Loucy (cell line): ENCODE measurements at regions not wholly inside any gene's neighbourhood (a gene's known extent, or its start where the extent isn't known, plus 50 kb on each side); places are given as distances from the start of the nearest gene placed in this dataset.

Experiments
- H2AFZ ChIP-seq: fragments of 200-600 bp; sonication (generic); 2 replicates; pipeline ENCODE4 v1.6.0; 2016; ENCODE audit warnings: antibody characterized with exemption, mild to moderate bottlenecking, low read length, moderate library complexity
- H3F3A ChIP-seq: fragments of 200-600 bp; 2 replicates; pipeline ENCODE4 v1.6.0; 2016; ENCODE audit warnings: antibody characterized with exemption, low read depth, mild to moderate bottlenecking
- H3K27me3 ChIP-seq: fragments of 200-600 bp; sonication (generic); 2 replicates; pipeline ENCODE4 v1.6.1; 2014; ENCODE audit warnings: low read length, mild to moderate bottlenecking; ENCODE audit not compliant: insufficient read depth, poor library complexity, severe bottlenecking
- H3K36me3 ChIP-seq: fragments of 200-600 bp; sonication (generic); 2 replicates; pipeline ENCODE4 v1.6.1; 2016; ENCODE audit warnings: low read length; ENCODE audit not compliant: insufficient read depth
- H3K4me1 ChIP-seq: fragments of 200-600 bp; sonication (generic); 2 replicates; pipeline ENCODE4 v1.5.1; 2014; ENCODE audit warnings: low read length, mild to moderate bottlenecking; ENCODE audit not compliant: insufficient read depth, poor library complexity, severe bottlenecking
- H3K4me2 ChIP-seq: fragments of 200-600 bp; sonication (generic); 2 replicates; pipeline ENCODE4 v1.6.0; 2014; ENCODE audit warnings: antibody characterized with exemption, low read length, low read depth, mild to moderate bottlenecking; ENCODE audit not compliant: poor library complexity, severe bottlenecking
- H3K4me3 ChIP-seq: fragments of 200-600 bp; sonication (generic); 2 replicates; pipeline ENCODE4 v1.5.1; 2014; ENCODE audit warnings: low read length, mild to moderate bottlenecking, mixed read lengths; ENCODE audit not compliant: poor library complexity, severe bottlenecking
- H3K79me2 ChIP-seq: fragments of 200-600 bp; sonication (generic); 2 replicates; pipeline ENCODE4 v1.6.1; 2014; ENCODE audit warnings: low read length; ENCODE audit not compliant: insufficient read depth
- H3K9ac ChIP-seq: fragments of 200-600 bp; sonication (generic); 2 replicates; pipeline ENCODE4 v1.6.0; 2014; ENCODE audit warnings: mild to moderate bottlenecking, low read depth, low read length, moderate library complexity; ENCODE audit not compliant: poor library complexity, severe bottlenecking
- H3K9me2 ChIP-seq: fragments of 200-600 bp; sonication (generic); replicated peaks from 2 replicates; pipeline ENCODE4 v1.6.1; 2016; ENCODE audit warnings: low read depth, low read length, mixed read lengths
- H3K9me3 ChIP-seq: fragments of 200-600 bp; sonication (generic); 2 replicates; pipeline ENCODE4 v1.6.1; 2014; ENCODE audit warnings: mild to moderate bottlenecking, antibody characterized with exemption, low read length, low read depth; ENCODE audit not compliant: insufficient read depth
- H4K20me1 ChIP-seq: fragments of 200-600 bp; sonication (generic); 2 replicates; pipeline ENCODE4 v1.6.0; 2014; ENCODE audit warnings: antibody characterized with exemption, low read length, mild to moderate bottlenecking; ENCODE audit not compliant: insufficient read depth, poor library complexity, severe bottlenecking
- EZH2phosphoT487 ChIP-seq: fragments of 200-600 bp; IDR thresholded peaks from 2 replicates; pipeline ENCODE4 v1.6.1; 2018; ENCODE audit warnings: antibody characterized with exemption, mild to moderate bottlenecking, moderate library complexity, borderline replicate concordance
- TF ChIP-seq, protein P1 (sequence below): fragments of 200-600 bp; sonication (generic); conservative IDR thresholded peaks from 2 replicates; pipeline ENCODE4 v1.5.1; 2014; ENCODE audit warnings: mild to moderate bottlenecking, antibody characterized with exemption, low read length

DNA sequence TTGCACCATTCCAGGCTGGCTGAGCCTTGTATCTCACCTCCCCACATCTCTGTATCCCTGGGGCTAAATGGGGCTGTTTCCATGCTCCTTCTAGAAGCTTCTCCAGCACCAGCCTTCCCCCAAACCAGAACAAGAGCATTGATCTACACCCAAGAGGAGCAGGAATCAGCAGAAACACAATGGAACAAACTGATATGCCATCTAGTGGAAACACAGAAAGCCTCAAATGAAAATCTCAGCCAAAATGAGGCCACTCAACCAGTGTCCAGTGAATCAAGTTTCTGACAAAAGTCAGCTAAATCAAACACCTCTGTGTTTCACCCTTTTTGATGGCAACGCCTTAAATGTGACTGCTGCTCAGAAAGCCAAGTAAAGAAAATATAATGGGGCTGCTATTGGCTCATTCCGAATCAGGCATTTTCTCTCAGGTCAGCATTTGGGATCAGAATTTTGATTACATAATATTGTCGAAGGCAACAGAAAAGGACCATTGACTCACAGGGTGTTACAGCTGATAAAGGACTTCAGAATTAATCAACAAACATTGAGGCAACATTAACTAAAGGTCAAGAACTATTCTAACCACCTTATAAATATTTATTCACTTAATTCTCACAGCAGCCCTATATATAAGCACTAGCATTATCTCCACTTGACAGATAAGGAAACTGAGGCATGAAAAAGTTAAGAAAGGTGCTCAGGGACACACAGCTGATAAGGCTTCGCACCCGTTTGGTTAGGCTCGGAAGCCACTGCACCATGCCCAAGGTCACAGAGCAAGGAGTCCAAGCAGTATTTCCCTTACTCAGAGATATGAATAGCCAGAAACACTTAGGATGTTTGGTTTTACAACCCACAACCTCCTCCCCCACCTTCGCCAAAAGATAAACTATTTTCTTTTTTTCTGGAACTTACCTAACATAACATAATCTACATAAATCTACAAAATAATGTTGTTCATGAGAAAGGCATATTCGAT lies 85.8 kb upstream of the KCNJ15 start:
- TF ChIP-seq EZH2phosphoT487, result no peak
- TF ChIP-seq, protein P1, sequence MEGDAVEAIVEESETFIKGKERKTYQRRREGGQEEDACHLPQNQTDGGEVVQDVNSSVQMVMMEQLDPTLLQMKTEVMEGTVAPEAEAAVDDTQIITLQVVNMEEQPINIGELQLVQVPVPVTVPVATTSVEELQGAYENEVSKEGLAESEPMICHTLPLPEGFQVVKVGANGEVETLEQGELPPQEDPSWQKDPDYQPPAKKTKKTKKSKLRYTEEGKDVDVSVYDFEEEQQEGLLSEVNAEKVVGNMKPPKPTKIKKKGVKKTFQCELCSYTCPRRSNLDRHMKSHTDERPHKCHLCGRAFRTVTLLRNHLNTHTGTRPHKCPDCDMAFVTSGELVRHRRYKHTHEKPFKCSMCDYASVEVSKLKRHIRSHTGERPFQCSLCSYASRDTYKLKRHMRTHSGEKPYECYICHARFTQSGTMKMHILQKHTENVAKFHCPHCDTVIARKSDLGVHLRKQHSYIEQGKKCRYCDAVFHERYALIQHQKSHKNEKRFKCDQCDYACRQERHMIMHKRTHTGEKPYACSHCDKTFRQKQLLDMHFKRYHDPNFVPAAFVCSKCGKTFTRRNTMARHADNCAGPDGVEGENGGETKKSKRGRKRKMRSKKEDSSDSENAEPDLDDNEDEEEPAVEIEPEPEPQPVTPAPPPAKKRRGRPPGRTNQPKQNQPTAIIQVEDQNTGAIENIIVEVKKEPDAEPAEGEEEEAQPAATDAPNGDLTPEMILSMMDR, result no peak
- no peaks in the 10 kb centered on the region for H3F3A ChIP-seq
- H3K79me2 ChIP-seq, result no peaks in the 10 kb centered on the region
- no peak overlapping the region for H3K4me2 ChIP-seq
- H2AFZ ChIP-seq, result no peak overlapping the region
- no peaks in the 10 kb centered on the region for H4K20me1 ChIP-seq
- no peak overlapping the region for H3K9ac ChIP-seq
- H3K9me2 ChIP-seq, result no peaks in the 10 kb centered on the region
- H3K4me3 ChIP-seq, result no peak overlapping the region
- no peaks in the 10 kb centered on the region for H3K4me1 ChIP-seq
- H3K36me3 ChIP-seq, result no peaks in the 10 kb centered on the region
- H3K9me3 ChIP-seq, result no peaks in the 10 kb centered on the region
- no peaks in the 10 kb centered on the region for H3K27me3 ChIP-seq

DNA sequence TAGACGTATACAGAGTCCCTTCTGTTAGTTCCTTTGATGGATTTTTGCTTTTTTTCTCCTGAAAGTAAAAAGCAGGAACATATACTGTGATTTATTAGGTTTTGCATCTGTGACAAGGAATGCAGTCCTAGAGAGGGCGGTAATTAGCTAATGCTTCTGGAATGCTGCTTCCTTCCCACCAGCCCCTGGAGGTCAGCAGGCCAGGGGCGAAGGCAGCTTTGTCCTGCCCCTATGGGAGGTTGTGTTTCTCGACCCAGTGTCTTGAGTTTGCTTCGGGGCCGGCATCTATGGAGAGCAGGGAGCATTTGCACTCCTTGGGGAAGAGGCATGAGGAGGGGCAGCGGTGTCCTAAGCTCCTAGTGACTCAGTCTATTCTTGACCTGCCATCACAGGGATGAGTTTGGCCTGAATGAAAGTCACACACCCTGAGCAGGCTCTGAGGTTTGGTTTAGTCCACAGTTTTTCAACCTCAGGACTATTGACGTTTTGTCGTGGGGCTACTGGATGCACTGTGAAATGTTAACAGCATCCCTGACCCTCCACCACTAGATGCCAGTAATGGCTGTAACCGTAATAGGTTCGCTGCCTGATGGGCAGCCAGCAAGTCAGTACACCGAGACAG lies 85.0 kb upstream of the KCNJ15 start:
- H3K9me3 ChIP-seq, result no peaks in the 10 kb centered on the region
- H3K4me1 ChIP-seq, result no peaks in the 10 kb centered on the region
- H3K4me3 ChIP-seq, result no peak overlapping the region
- H3K79me2 ChIP-seq, result no peaks in the 10 kb centered on the region
- no peak for TF ChIP-seq EZH2phosphoT487
- TF ChIP-seq, protein P1, result peak; percentile 37
- no peaks in the 10 kb centered on the region for H4K20me1 ChIP-seq
- no peaks in the 10 kb centered on the region for H3K9me2 ChIP-seq
- H3F3A ChIP-seq, result no peaks in the 10 kb centered on the region
- H3K36me3 ChIP-seq, result no peaks in the 10 kb centered on the region
- no peaks in the 10 kb centered on the region for H3K27me3 ChIP-seq
- H3K4me2 ChIP-seq, result no peak overlapping the region
- no peak overlapping the region for H3K9ac ChIP-seq
- H2AFZ ChIP-seq, result no peak overlapping the region

DNA sequence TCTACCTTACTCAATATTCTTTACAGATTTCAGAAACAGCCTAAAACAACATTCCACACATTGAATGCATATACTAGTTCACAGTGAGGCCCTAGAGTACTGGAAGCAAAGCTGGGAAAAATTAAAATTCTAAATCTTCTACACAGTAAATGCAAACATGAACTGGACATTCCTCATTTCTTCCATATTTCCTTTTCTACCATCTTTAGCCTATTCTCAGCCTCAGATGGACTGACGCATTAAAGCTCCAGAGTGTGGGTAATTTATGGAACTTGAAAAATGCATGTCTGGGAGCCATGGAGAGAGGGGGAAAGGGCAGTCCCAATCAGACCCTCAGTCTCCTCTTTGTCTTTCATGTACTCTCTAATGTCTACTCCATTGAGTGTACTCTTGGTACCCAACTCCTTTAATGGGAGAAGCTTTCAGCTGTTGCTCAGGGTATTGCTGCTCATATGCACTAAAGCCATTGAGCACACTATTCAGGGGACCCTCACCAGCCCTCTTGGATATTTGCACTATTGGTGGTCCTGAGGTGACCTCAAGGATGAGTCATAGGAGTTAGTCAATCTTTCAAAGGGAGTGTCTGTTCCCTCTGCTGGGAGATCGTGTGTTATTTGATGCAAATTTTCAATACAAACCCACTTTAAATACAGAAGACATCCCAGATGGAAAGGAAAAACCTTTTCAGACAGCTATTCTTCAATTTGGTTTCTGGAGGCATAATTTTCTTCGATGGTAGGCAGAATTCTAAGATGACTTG lies 83.3 kb upstream of the KCNJ15 start:
- Histone ChIP-seq H2AFZ (no peak overlapping the region), H3K36me3 (no peaks in the 10 kb centered on the region), H3K9ac (no peak overlapping the region), H3K27me3 (no peaks in the 10 kb centered on the region), H3K9me3 (no peaks in the 10 kb centered on the region), H3K4me2 (no peak overlapping the region), H3K79me2 (no peaks in the 10 kb centered on the region), H3F3A (no peaks in the 10 kb centered on the region), H3K4me1 (no peaks in the 10 kb centered on the region), H3K9me2 (no peaks in the 10 kb centered on the region), H3K4me3 (no peak overlapping the region), H4K20me1 (no peaks in the 10 kb centered on the region)
- TF ChIP-seq, protein P1, result no peak
- TF ChIP-seq EZH2phosphoT487, result no peak
